GM18868 (cell line): ENCODE measurements at regions not wholly inside any gene's neighbourhood (a gene's known extent, or its start where the extent isn't known, plus 50 kb on each side); places are given as distances from the start of the nearest gene placed in this dataset.

ENCODE experiments used
- ATAC-seq: cut with Tn5 transposase; IDR thresholded peaks from one replicate; pipeline ENCODE4 v1.9.1; 2021; ENCODE audit warnings: mild to moderate bottlenecking, moderate library complexity; ENCODE audit not compliant: unreplicated experiment

DNA sequence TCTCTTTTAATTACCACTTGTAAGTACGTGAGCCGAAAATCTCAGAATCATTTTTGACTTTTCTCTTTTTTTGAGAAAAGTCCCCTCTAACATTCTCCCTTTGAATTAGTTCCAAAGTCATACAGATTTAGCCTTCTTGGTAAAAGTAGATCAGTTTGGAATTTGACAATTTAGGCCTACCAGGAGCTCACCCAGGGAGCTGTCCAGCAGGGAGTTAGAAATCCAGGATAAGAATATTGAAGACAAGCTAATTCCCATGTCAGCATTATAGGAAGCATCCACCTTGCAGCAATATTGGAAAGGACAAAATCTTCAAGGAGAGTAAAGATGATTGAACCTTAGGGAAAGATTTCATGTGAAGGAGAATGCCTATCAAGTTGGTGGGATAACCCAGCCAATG lies 352.2 kb upstream of the CPEB2 start:
- ATAC-seq, result no peak

DNA sequence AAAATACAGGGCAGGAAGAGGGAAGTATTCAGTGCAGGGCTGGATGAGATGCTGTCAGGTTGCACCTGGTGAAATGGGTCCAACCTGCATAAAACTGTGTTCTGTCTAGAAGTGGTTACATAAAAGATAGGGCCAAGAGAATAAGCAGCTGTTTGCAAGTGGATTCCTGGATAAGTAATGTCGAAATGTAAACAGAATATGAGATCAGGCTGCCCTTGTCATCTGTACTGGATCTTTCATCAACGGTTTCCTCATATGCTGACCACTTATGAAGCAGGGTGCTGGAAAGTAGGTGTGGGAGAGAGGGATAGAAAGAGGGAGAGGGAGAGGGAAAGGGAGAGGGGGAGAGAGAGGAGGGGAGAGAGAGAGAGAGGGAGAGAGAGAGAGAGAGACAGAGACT lies 349.8 kb upstream of the CPEB2 start:
- ATAC-seq, result no peak

DNA sequence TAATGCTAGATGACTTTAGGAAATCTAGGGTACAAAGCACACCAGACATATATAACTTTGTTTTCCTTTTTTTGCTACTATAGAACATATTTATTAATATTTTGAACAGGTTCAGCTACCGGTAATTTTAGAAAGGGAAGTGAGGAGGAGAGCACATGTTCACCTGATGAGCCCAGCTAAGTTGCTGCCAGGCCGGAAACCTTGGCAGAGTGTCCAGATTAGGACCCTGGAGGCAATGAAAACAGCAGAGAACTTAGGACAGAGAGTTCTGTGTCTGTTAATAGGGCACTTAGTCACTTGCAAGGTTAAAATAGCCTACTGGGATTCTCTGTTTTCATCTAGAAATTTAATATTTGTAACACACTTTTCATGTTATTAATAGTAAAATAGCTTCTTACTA lies 348.9 kb upstream of the CPEB2 start:
- ATAC-seq, result no peak

DNA sequence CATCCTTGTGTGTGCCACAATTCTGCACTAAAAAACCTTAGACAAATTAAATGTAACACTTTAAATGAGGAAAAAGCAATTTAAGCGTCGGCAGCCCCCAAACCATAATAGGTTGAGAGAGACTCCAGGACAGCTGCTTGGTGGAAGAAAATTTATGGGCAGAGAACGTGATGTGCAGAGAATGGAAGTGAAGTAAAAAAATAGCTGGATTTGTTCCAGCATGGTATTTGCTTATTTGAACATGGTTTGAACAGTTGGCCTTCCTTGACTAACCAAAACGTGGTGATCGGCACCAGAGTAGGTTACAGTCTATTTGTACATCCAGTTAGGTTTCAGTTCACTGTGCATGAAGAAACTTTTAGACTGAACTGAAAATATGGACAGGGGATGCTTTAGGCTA lies 343.0 kb upstream of the CPEB2 start:
- ATAC-seq, result no peak

DNA sequence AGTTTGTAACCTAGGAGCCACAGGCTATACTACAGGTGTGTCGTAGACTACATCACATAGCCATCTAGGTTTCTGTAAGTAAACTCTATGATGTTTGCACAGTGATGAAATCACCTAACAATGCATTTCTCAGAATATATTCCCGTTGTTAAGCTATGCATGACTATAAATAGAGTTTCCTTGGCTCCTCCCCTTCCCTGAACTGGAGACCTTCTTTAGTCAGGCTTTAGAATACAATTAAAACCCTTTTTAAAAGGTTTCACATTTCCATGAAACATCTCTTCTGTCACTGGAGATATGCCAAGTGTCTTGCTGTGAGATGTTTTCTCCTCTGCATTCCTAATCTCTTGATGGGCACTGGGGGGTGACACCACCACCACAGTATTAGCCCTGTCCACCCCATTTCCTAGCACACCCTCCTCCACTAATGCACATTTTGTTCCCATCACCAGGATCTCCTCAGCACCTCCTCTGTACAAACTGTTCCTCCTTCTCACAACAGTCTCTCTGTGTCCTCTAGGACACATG lies 334.6 kb upstream of the CPEB2 start:
- no peak for ATAC-seq

DNA sequence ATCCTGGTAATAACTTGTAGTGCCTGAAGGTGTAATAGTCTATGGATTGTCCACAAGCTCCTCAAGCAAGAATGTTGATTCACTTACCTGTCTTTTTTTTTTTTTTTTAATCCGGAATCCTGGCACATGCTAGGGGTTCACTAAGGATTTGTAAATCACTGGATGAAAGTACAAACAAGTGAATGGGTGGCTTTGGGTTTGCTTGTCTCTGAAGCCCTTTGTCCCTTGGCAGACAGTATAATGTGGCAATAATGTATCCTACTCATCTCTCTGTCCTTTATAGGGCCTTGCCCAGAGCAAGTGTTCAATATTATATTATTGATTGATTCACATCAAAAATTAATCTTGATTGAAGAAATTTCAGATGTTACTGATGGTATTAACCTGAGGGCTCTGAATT lies 334.0 kb upstream of the CPEB2 start:
- no peak for ATAC-seq

DNA sequence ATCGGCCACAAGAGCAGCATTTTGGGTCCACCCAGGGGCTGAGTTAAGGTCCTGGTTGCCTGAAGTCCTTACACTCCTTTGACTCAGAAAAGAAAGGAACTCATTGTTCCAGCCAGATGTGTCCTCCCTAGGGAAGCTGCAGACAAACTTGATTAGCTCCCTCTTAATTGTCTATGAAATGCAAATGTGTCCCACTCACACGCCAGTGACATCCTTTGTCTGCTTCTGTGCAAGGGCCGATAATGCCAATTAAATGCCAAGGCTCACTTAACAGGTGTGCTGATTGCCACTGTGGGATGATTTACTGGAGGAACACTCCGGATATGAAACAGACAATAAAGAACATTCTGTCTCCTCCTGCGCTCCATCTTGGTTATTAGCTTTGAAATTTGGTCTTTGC lies 332.9 kb upstream of the CPEB2 start:
- no peak for ATAC-seq

DNA sequence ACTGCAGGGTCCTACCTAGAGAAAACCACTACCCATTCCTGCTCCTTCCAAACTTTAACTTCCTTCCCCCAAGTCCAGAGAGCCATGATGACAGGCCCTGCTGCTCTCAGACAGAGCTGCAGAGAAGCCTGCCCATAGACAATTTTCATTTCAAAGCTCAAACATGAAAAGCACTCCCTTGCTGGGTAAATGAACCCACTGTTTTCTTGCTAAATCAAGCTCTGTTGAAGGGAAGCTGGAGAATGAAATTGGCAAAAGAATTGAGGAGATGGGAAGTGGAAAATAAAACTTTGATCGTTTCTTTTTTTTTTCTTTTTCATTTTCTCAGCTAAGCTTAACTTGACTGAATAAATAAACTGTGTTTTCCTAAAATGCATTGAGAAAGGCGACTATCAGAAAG lies 331.1 kb upstream of the CPEB2 start:
- no peak for ATAC-seq

DNA sequence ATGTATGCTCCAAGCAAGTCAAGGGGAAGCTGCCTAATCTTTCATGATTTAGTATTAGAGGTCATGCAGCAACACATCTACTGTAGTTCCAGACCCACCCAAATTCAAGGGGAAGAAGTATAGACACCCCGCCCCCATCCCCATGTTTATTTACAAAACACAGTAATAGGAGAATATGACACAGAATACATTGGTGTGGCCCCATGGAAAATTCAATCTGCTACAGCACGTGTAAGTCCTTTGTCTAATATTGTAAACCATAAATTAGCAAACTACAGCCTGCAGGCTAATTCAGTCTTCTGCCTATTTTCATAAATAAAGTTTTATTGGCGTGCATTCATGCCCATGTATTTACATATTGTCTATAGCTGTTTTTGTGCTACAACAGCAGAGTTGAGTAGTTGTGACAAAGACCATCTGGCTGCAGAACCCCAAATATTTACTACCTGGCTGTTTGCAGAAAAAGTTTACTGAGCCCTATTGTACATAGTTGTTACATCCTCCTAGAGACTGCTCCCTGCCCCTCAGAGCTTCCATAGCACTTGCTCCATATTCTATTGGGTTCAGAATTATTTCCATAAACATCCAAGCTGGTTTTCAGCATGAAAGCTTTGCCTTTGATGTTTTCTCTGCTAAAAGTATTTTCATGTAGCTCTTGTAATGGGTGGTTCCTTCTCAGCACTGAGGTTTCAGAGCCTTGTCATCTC lies 326.8 kb upstream of the CPEB2 start:
- no peak for ATAC-seq

DNA sequence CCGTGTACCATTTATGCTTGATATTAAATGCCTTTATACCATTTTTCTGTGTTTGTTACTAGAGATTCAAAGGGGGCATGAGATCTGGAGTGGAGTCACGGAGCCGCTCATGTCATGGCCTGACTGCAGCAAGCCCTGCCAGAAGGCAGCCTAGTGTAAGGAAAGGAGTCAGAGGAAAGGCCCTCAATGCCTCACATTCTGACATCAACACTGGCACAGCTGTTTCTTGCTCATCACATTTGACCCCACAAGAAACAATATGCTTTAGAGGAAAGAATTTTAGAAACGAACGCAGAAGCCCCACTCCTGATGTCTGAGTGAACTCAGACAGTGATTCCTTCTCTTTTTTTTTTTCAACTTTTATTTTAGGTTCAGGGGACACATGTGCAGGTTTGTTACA lies 322.4 kb upstream of the CPEB2 start:
- no peak for ATAC-seq

DNA sequence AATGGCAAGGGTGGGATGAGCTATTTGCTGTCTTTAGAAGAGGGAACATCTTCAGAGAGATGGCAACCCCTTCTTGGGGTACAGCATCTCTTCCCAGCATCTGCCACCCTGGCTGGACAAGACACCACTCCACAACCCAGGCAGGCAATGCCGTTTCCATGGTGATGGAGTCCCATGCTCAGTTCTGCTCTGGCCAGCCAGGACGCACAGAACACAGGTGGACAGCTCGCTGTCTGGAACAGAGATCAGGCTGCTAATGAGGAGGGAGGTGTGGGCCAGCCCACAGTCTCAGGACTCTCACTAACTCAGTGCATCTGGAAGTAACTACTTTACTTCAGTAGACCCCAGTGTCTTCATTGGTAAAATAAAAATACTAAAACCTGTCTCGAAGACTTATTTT lies 321.0 kb upstream of the CPEB2 start:
- ATAC-seq, result no peak

DNA sequence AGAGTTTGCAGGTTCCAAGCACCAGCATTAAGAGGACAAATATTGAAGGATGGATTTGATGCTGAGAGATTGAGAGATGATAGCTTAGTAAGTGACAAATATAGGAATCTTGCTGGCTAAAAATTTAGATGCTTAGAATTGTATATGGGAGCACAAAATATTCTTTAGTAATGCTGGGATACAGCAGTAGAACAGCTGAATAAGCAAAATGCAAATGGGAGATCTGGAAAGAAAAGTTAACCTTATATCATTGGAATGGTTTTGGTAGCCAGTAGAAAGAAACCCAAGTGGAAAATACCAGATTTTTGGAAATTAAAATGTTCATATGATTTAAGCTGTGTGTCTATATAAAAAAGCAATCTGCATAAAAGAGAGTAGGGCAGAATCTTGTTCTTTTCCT lies 308.6 kb upstream of the CPEB2 start:
- no peak for ATAC-seq

DNA sequence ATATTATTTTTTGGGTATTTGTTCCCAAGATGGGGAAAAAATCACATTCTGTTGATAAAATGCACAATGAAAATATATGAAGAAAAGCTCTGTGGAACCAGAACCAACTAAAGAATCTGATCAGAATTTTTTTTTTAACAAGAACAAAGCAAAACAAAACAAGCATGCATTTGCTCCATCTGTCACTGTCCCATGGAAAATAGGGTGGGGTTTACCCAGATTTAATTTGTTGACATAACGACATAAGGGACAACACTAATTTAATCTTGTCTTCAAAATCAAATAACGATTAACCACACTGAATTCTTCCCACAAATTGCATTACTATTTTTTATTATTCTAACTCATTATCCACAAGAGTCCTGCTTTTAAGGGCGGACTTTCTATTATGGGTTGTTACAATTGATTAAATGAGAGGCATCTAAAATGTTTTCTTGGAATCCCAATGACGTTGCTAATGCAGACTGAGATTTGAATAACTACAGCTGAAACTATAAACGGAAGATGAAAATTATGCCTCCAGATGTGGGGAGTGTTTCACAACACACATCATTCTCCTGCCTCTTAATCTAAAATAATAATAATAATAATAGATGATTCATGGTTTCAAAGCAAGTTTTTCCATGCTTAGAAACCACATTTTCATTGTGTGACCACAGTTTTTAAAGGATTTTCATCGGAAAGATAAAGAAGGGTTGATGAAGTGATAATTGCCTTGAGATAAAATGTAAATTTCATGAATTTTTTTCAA lies 307.0 kb upstream of the CPEB2 start:
- no peak for ATAC-seq

DNA sequence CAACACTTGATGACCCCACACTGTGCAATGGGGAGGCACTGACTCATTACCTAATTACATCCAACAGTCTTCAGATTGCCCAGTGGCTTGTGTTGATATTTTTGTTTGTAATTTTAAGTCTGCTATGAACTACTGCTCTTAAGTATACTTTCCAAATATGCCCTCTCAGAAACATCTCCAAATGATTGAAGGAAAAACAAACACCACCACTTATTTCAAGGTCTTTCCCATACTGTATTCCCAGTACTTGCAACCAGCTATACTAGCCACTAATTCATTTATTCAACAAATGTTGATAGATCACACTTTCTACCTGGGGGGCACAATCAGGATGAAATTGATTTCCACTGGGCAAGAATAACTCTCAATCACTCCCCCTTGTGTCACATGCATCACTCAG lies 302.2 kb upstream of the CPEB2 start:
- no peak for ATAC-seq

DNA sequence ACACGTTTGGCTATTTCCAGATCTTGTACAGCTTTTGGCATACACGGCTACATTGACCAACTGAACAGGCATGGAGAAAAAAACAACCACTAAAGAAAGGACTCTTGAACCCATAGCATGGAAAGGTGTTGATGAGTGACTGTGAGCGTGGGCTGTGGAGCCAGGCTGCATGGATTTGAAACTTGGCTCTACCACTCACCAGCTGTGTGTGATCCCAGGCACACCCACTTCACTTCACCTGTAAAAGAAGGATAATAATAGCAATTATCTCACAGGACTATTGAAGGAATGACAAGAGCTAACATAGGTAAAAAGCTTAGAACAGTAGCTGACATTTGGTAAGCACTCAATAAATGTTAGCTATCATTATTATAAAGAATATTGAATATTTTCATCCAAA lies 301.7 kb upstream of the CPEB2 start:
- ATAC-seq, result no peak

DNA sequence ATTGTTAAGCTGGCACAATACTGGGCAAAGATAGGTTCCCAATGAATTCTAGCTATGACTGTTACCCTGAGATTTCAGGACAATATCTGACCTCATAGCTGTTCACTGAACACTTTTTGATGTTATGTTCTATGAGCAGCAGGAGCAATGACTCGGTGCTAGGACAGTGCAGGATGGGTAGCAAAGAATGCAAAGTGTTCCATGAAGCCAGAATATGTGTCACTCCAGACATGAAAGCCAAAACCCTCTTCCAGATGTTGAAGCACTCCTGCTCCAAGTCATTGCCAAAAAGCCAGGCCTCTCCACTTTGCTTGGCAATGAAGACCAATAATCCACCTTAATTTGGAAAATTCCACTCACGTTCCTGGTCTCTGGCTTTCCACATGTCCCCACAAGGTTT lies 300.9 kb upstream of the CPEB2 start:
- ATAC-seq, result no peak

DNA sequence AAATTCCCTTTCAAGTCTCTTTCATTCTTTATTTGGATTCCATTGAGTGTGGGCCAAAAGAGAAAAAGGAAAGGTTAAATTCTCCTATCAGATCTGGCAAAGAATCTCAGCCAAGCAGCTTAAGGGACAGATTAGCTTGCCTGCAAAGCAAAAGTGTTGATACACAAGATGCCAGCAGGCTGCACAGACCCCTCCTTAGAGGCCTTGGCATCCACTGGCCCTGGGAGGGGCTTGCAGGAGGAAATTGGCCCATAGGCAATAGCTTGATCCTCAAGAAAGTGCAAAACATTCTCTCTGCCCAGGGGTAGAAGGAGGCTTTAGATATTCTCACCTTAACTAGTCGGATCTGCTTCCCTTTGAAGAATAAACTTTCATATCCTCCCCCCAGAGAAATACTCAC lies 300.4 kb upstream of the CPEB2 start:
- ATAC-seq, result no peak

DNA sequence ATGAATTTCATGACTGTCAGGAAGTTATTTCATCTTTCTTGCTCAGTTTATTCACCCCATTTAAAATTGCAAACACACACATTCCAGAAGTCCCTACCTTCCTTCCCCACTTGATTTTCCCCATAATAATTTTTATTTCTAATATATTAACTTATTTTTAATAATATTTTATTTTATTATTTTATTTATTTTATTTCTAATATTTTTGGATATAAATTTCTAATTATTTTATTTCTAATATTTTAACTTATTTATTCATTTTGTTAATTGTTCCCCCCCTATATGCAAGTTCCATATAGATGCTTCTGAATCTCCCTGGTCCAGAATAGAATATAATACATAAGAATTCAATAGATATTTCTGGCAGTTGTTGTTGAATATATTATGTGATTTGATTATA lies 293.7 kb upstream of the CPEB2 start:
- ATAC-seq, result no peak

DNA sequence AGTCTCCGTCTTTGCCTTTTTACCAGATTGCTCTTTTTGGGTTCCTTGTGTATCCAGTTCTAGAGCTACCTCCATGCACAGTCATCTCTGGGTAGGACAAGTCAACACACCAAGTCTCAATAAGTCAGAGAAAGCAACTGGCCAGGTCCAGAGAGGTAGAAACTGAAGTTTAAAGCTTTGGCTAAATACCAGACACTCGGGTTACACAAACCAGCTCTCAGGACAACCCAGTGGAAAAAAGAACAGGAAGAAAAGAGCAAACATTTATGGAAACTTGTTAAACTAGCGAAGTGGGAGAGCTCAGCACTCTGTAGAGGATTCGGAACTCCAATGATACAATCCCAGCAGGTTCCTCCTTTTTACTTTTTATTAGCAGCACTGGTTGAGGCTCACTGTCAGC lies 291.0 kb upstream of the CPEB2 start:
- no peak for ATAC-seq

DNA sequence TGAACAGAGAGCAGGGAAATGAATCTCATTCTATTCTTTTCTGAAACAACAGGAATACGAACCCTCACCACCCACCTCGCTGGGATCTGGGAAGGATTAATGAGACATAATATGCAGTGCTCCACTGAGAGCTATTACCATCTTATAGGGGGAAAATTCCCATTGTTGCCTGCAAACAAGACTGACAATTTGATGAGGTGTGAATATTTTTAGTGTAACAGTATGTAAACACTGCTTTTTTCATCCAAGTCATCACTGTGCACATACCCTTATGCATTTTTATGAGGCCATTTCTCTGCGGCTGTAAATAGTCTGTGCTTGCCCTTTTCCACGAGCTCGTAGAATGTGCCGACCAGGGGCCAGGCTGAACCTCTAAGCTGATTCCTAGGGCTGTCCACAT lies 285.6 kb upstream of the CPEB2 start:
- no peak for ATAC-seq

DNA sequence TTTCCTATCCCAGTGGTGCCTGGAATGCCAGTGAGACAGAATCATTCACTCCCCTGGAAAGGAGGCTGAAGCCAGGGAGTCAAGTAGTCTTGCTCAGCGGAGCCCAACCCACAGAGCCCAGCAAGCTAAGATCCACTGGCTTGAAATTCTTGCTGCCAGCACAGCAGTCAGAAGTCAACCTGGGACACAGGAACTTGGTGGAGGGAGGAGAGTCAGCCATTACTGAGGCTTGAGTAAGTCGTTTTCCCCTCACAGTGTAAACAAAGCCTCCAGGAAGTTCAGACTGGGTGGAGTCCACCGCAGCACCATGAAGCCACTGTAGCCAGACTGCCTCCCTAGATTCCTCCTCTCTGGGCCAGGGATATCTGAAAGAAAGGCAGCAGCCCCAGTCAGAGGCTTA lies 283.2 kb upstream of the CPEB2 start:
- ATAC-seq, result no peak

DNA sequence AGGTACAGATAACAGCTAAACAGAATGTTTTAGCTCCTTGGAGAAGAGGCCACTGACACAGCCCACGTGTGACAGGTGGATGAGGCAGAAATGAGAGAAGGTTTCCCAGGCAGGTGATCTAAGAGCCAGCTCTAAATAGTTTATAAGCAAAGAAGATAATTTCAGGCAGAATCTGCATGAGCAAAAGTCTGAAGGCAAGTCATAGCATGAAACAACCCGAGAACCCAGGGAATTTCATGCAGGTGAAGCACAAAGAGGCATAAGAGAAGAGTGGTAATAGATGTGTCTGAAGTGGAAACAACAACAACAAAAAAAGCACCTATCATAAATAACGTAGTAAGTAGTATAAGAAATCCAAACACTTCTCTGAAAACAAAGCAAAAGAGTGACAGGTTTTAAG lies 275.8 kb upstream of the CPEB2 start:
- no peak for ATAC-seq
